ENCODE measurements at regions not wholly inside any gene's neighbourhood (a gene's known extent, or its start where the extent isn't known, plus 50 kb on each side); places are given as distances from the start of the nearest gene placed in this dataset.
"Not testable (repeated sequence)": the region's sequence is repeated elsewhere in the genome, so short reads cannot be mapped to it uniquely, and the experiment has no call there.

DNA sequence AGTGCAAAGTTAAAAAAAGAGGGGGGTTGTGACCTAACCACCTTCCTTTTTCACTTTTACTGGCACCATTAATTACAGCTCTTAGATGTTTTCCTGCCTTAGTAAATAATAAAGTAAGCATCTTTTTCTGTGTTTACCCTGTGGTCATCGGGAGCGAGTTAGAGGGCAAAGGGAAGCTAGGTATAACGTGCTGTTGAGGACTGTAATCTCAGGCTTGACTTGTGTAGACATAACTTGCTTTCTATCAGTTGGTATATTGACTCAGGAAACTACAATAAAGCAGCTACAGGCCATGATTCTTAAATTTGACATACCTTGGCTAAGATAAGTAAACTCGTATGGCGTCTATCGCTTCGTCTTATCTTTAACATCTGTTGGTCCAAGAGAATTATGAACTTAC is 509.8 kb upstream of the CHD1 start:
- TF ChIP-seq, protein P1, sequence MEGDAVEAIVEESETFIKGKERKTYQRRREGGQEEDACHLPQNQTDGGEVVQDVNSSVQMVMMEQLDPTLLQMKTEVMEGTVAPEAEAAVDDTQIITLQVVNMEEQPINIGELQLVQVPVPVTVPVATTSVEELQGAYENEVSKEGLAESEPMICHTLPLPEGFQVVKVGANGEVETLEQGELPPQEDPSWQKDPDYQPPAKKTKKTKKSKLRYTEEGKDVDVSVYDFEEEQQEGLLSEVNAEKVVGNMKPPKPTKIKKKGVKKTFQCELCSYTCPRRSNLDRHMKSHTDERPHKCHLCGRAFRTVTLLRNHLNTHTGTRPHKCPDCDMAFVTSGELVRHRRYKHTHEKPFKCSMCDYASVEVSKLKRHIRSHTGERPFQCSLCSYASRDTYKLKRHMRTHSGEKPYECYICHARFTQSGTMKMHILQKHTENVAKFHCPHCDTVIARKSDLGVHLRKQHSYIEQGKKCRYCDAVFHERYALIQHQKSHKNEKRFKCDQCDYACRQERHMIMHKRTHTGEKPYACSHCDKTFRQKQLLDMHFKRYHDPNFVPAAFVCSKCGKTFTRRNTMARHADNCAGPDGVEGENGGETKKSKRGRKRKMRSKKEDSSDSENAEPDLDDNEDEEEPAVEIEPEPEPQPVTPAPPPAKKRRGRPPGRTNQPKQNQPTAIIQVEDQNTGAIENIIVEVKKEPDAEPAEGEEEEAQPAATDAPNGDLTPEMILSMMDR (conservative IDR thresholded peaks at IDR 0.05) = no peak
- no peak overlapping the region for H3K9ac ChIP-seq (ENCODE audit: extremely low read depth, low read length, poor library complexity, severe bottlenecking)
- no peaks in the 10 kb centered on the region for H3K4me1 ChIP-seq (ENCODE audit: control insufficient read depth, insufficient read depth, low read length)
- 89 to 96% methylated on average over 6 to 7 of the region's 7 CpGs for WGBS, 2 experiments (ENCODE audit: insufficient coverage in 1 of 2, insufficient read length in 1 of 2)
- H3K27ac Mint-ChIP-seq = no peak overlapping the region
- H3K27ac ChIP-seq (ENCODE audit: low read depth, low read length) = no peak overlapping the region
- DNase-seq = no peak
- no peaks in the 10 kb centered on the region for H3K9me3 ChIP-seq (ENCODE audit: control insufficient read depth, low read length)
- no peaks in the 10 kb centered on the region for H3K36me3 Mint-ChIP-seq (ENCODE audit: low read depth)
- H3K27me3 Mint-ChIP-seq (ENCODE audit: insufficient read depth) = no peaks in the 10 kb centered on the region
- H3K4me1 Mint-ChIP-seq = no peaks in the 10 kb centered on the region
- H3K4me3 Mint-ChIP-seq = no peak overlapping the region
- no peaks in the 10 kb centered on the region for H3K9me3 Mint-ChIP-seq
- H3K36me3 ChIP-seq (ENCODE audit: control insufficient read depth, insufficient read depth, low read length) = no peaks in the 10 kb centered on the region
- no peaks in the 10 kb centered on the region for H3K27me3 ChIP-seq (ENCODE audit: control insufficient read depth, insufficient read depth, low read length, poor library complexity, severe bottlenecking)
- H3K4me3 ChIP-seq (ENCODE audit: low read length) = no peak overlapping the region

DNA sequence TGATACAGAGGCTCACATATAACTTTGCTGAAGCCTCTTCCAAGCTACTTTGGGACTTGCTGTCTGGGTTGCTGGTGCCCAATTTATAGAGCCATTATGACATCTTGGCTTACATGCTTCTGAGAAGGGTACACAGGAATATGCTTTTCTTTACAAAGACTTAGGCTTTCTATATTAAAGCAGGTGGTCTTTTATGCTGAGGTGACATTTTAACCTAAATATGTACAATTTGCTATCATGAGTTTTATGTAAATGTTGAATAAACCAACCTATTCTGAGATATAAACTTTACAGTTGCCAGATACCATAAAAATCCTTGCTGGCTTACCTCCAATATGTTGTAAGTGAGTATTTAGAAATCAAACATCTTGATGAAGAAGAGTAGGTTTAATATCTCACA is 509.2 kb upstream of the CHD1 start:
- H3K27ac ChIP-seq (ENCODE audit: low read depth, low read length) = no peak overlapping the region
- H3K4me1 Mint-ChIP-seq = no peaks in the 10 kb centered on the region
- no peak overlapping the region for H3K4me3 Mint-ChIP-seq
- no peaks in the 10 kb centered on the region for H3K36me3 Mint-ChIP-seq (ENCODE audit: low read depth)
- H3K4me3 ChIP-seq (ENCODE audit: low read length) = no peak overlapping the region
- no peaks in the 10 kb centered on the region for H3K9me3 Mint-ChIP-seq
- H3K27me3 Mint-ChIP-seq (ENCODE audit: insufficient read depth) = no peaks in the 10 kb centered on the region
- no peaks in the 10 kb centered on the region for H3K27me3 ChIP-seq (ENCODE audit: control insufficient read depth, insufficient read depth, low read length, poor library complexity, severe bottlenecking)
- H3K4me1 ChIP-seq (ENCODE audit: control insufficient read depth, insufficient read depth, low read length) = no peaks in the 10 kb centered on the region
- H3K9me3 ChIP-seq (ENCODE audit: control insufficient read depth, low read length) = no peaks in the 10 kb centered on the region
- H3K36me3 ChIP-seq (ENCODE audit: control insufficient read depth, insufficient read depth, low read length) = no peaks in the 10 kb centered on the region
- H3K27ac Mint-ChIP-seq = peak overlapping the region; percentile 37
- H3K9ac ChIP-seq (ENCODE audit: extremely low read depth, low read length, poor library complexity, severe bottlenecking) = no peak overlapping the region
- TF ChIP-seq, protein P1 (conservative IDR thresholded peaks at IDR 0.05) = no peak
- DNase-seq = no peak

DNA sequence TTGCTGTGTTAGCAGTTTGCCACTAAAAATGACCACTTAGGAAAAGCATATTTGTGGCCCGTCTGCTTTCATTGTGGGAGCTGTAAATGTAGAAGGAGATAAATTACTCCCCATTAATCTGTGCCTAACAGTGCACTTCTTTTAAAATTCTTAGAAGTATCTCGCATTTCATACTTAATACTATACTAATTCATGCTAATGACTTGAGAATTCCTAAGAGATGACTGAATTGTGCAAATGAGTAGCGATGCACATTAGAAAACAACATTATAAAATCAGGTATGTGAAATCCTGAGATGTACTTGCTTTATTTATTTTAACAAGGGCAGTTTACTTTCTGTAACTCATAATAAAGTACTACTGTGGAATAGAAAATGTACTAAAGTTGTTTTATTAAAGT is 494.6 kb upstream of the CHD1 start:
- WGBS, 2 experiments (ENCODE audit: insufficient coverage in 1 of 2, insufficient read length in 1 of 2) = no CpG with 5 or more reads among the region's 3 CpGs
- not testable (repeated sequence) for H3K27me3 Mint-ChIP-seq (ENCODE audit: insufficient read depth); H3K27ac ChIP-seq (ENCODE audit: low read depth, low read length); H3K9ac ChIP-seq (ENCODE audit: extremely low read depth, low read length, poor library complexity, severe bottlenecking); H3K4me1 ChIP-seq (ENCODE audit: control insufficient read depth, insufficient read depth, low read length); H3K27me3 ChIP-seq (ENCODE audit: control insufficient read depth, insufficient read depth, low read length, poor library complexity, severe bottlenecking); H3K36me3 ChIP-seq (ENCODE audit: control insufficient read depth, insufficient read depth, low read length); H3K27ac Mint-ChIP-seq; H3K4me3 Mint-ChIP-seq; H3K36me3 Mint-ChIP-seq (ENCODE audit: low read depth); H3K9me3 ChIP-seq (ENCODE audit: control insufficient read depth, low read length); H3K4me3 ChIP-seq (ENCODE audit: low read length); H3K4me1 Mint-ChIP-seq; H3K9me3 Mint-ChIP-seq; DNase-seq

DNA sequence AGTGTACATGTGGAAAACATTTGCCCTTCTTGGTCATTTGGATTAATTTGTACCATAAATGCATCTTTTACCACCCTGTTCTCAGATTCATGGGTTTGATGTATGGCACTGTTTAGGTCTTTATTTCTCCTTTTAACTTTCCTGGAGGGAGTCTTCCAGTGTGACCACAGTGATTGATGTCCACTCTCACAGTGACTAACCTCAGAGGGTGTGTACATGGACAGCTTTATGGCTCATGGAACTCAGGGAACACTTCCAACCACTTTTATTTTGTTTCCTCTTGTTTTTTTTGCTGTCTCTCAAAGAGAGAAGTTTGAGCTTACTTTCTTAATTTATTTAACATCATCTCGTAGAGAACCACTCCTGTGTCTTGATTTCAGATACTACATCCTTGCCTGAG is 489.8 kb upstream of the CHD1 start:
- H3K27me3 ChIP-seq (ENCODE audit: control insufficient read depth, insufficient read depth, low read length, poor library complexity, severe bottlenecking); H3K9ac ChIP-seq (ENCODE audit: extremely low read depth, low read length, poor library complexity, severe bottlenecking); H3K9me3 Mint-ChIP-seq; DNase-seq; H3K36me3 Mint-ChIP-seq (ENCODE audit: low read depth); H3K27me3 Mint-ChIP-seq (ENCODE audit: insufficient read depth); H3K4me3 ChIP-seq (ENCODE audit: low read length); H3K4me1 ChIP-seq (ENCODE audit: control insufficient read depth, insufficient read depth, low read length); H3K4me3 Mint-ChIP-seq; H3K36me3 ChIP-seq (ENCODE audit: control insufficient read depth, insufficient read depth, low read length); H3K27ac Mint-ChIP-seq; H3K9me3 ChIP-seq (ENCODE audit: control insufficient read depth, low read length); H3K4me1 Mint-ChIP-seq; H3K27ac ChIP-seq (ENCODE audit: low read depth, low read length): not testable (repeated sequence)
- WGBS, 2 experiments (ENCODE audit: insufficient coverage in 1 of 2, insufficient read length in 1 of 2) = 88% methylated on average over 1 of the region's 1 CpG; no CpG with 5 or more reads in 1 of the 2 experiments

DNA sequence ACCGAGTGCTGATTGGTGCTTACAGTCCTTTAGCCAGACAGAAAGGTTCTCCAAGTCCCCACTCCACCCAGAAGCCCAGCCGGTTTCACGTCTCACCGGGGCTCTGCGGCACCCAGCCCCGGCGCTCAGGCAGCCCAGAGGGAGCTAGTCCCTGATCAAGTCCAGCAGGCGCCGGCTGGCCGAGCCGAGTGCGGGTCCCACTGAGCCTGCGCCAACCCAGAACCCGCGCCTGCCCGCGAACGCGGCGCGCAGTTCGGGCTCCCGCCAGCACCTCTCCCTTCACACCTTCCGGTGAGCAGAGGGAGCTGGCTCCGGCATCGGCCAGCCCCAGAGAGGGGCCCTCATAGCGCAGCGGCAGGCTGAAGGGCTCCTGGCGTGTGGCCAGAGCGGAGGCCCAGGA is 481.6 kb upstream of the CHD1 start:
- WGBS, 2 experiments (ENCODE audit: insufficient coverage in 1 of 2, insufficient read length in 1 of 2) = 96% methylated on average over 16 of the region's 30 CpGs; no CpG with 5 or more reads in 1 of the 2 experiments

DNA sequence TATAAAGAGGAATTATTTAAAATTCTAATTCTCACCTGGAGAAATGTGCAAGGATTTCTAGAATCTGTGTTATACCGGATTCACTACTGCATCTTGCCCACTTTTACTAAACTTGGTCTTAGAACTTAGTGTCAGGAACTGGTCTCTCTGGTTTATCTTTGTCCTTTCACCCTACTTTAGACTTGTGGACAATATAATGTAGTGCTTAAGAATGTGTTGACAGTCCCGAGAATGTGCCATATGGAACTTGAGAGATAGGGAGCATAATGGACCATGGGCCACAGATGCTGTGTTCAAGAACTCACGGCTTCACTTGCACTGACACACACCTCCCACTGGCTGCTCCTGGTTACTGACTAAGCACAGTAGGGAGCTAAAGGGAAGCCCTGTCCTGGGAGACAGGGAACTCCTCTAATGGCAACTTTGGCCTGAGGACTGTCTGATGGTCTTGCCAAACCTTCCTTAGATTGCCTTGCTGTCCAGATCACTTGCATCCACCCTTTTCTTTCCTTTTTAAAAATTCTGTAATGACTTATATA is 476.0 kb upstream of the CHD1 start:
- H3K27me3 Mint-ChIP-seq (ENCODE audit: insufficient read depth); H3K4me3 ChIP-seq (ENCODE audit: low read length); H3K9ac ChIP-seq (ENCODE audit: extremely low read depth, low read length, poor library complexity, severe bottlenecking); H3K4me1 Mint-ChIP-seq; H3K9me3 ChIP-seq (ENCODE audit: control insufficient read depth, low read length); DNase-seq; H3K27me3 ChIP-seq (ENCODE audit: control insufficient read depth, insufficient read depth, low read length, poor library complexity, severe bottlenecking); H3K9me3 Mint-ChIP-seq; H3K27ac ChIP-seq (ENCODE audit: low read depth, low read length); H3K36me3 ChIP-seq (ENCODE audit: control insufficient read depth, insufficient read depth, low read length); H3K4me3 Mint-ChIP-seq; H3K27ac Mint-ChIP-seq; H3K4me1 ChIP-seq (ENCODE audit: control insufficient read depth, insufficient read depth, low read length); H3K36me3 Mint-ChIP-seq (ENCODE audit: low read depth): not testable (repeated sequence)
- WGBS, 2 experiments (ENCODE audit: insufficient coverage in 1 of 2, insufficient read length in 1 of 2) = 92% methylated on average over 2 of the region's 3 CpGs; no CpG with 5 or more reads in 1 of the 2 experiments

More for the DNA sequence above, 481.6 kb upstream of the CHD1 start:
- H3K4me1 Mint-ChIP-seq; H3K9me3 Mint-ChIP-seq; H3K27ac ChIP-seq (ENCODE audit: low read depth, low read length); H3K36me3 Mint-ChIP-seq (ENCODE audit: low read depth); H3K27me3 ChIP-seq (ENCODE audit: control insufficient read depth, insufficient read depth, low read length, poor library complexity, severe bottlenecking); H3K27me3 Mint-ChIP-seq (ENCODE audit: insufficient read depth); H3K9ac ChIP-seq (ENCODE audit: extremely low read depth, low read length, poor library complexity, severe bottlenecking); H3K4me3 Mint-ChIP-seq; H3K36me3 ChIP-seq (ENCODE audit: control insufficient read depth, insufficient read depth, low read length); DNase-seq; H3K9me3 ChIP-seq (ENCODE audit: control insufficient read depth, low read length); H3K27ac Mint-ChIP-seq; H3K4me1 ChIP-seq (ENCODE audit: control insufficient read depth, insufficient read depth, low read length); H3K4me3 ChIP-seq (ENCODE audit: low read length): not testable (repeated sequence)

Measured in endodermal cell (in vitro differentiated cells).